ENCODE measurements at regions not wholly inside any gene's neighbourhood (a gene's known extent, or its start where the extent isn't known, plus 50 kb on each side); places are given as distances from the start of the nearest gene placed in this dataset.

GRCh38 chr20:6269168-6269873 is 146.5 kb upstream of the FERMT1 start:
- TF ChIP-seq CTCF (IDR thresholded peaks at IDR 0.05; ENCODE audit: low read depth, low read length, poor library complexity, severe bottlenecking) (no peak), EZH2phosphoT487 (IDR thresholded peaks at IDR 0.05; ENCODE audit: borderline replicate concordance, low read length) (no peak)
